Stimulated activated naive CD8-positive, alpha-beta T cell treated with anti-CD3 and anti-CD28 coated beads, Interleukin-15, Interleukin-2, amounts not matched to agents 100 U/mL and 50 U/mL, for 24 hours (primary cell): ENCODE measurements at regions not wholly inside any gene's neighbourhood (a gene's known extent, or its start where the extent isn't known, plus 50 kb on each side); places are given as distances from the start of the nearest gene placed in this dataset.
"Not testable (repeated sequence)": the region's sequence is repeated elsewhere in the genome, so short reads cannot be mapped to it uniquely, and the experiment has no call there.

Source experiments
- ATAC-seq: fragments of 150-1000 bp; cut with Tn5 transposase; one replicate; pipeline ENCODE4 v1.10.0; 2021
- DNase-seq: peaks from one replicate; pipeline ENCODE4 v3.0.0; 2021

- DNase-seq (no peak), ATAC-seq (no peak)
These were observed 1454.3 kb downstream of the FSTL5 start for GRCh38 chr4:160709546-160709945.

GRCh38 chr4:160716551-160716950 lies 1447.2 kb downstream of the FSTL5 start:
- DNase-seq = no peak
- no peak for ATAC-seq

GRCh38 chr4:160717848-160718247 lies 1446.0 kb downstream of the FSTL5 start:
- no peak for DNase-seq
- ATAC-seq = no peak

GRCh38 chr4:160724063-160724462 lies 1439.7 kb downstream of the FSTL5 start:
- no peak for DNase-seq
- no peak for ATAC-seq

GRCh38 chr4:160745126-160745525 lies 1418.7 kb downstream of the FSTL5 start:
- DNase-seq (no peak), ATAC-seq (no peak)

- not testable (repeated sequence) for DNase-seq, ATAC-seq
These were observed 1417.2 kb downstream of the FSTL5 start for GRCh38 chr4:160746585-160746984.

- ATAC-seq (no peak), DNase-seq (no peak)
These were observed 1391.1 kb downstream of the FSTL5 start for GRCh38 chr4:160772668-160773067.

- ATAC-seq = no peak
- DNase-seq = no peak
These were observed 1368.6 kb downstream of the FSTL5 start for GRCh38 chr4:160795216-160795615.

GRCh38 chr4:160808174-160808573 lies 1355.6 kb downstream of the FSTL5 start:
- DNase-seq = no peak
- no peak for ATAC-seq

- DNase-seq (no peak), ATAC-seq (no peak)
These were observed 1354.2 kb downstream of the FSTL5 start for GRCh38 chr4:160809576-160809975.

GRCh38 chr4:160810424-160810823 lies 1353.4 kb downstream of the FSTL5 start:
- ATAC-seq = no peak
- no peak for DNase-seq

- DNase-seq = no peak
- no peak for ATAC-seq
These were observed 1352.9 kb downstream of the FSTL5 start for GRCh38 chr4:160810941-160811340.

GRCh38 chr4:160811956-160812355 lies 1351.8 kb downstream of the FSTL5 start:
- ATAC-seq (no peak), DNase-seq (no peak)

- no peak for DNase-seq
- no peak for ATAC-seq
These were observed 1349.1 kb downstream of the FSTL5 start for GRCh38 chr4:160814726-160815125.

GRCh38 chr4:160818571-160818970 lies 1345.2 kb downstream of the FSTL5 start:
- no peak for ATAC-seq
- no peak for DNase-seq

- ATAC-seq = no peak
- DNase-seq = no peak
These were observed 1344.0 kb downstream of the FSTL5 start for GRCh38 chr4:160819791-160820190.

- ATAC-seq (no peak), DNase-seq (no peak)
These were observed 1339.3 kb downstream of the FSTL5 start for GRCh38 chr4:160824481-160824880.

- DNase-seq (no peak), ATAC-seq (no peak)
These were observed 1338.0 kb downstream of the FSTL5 start for GRCh38 chr4:160825644-160826338.

- no peak for DNase-seq
- no peak for ATAC-seq
These were observed 1337.5 kb downstream of the FSTL5 start for GRCh38 chr4:160826339-160826679.

- ATAC-seq (no peak), DNase-seq (no peak)
These were observed 1332.5 kb downstream of the FSTL5 start for GRCh38 chr4:160831165-160831922.

GRCh38 chr4:160835789-160836188 lies 1328.0 kb downstream of the FSTL5 start:
- DNase-seq (no peak), ATAC-seq (no peak)

- DNase-seq = no peak
- ATAC-seq = no peak
These were observed 1327.4 kb downstream of the FSTL5 start for GRCh38 chr4:160836431-160836830.

- DNase-seq (no peak), ATAC-seq (no peak)
These were observed 1317.7 kb downstream of the FSTL5 start for GRCh38 chr4:160846121-160846520.

GRCh38 chr4:160847228-160847627 lies 1316.6 kb downstream of the FSTL5 start:
- no peak for DNase-seq
- no peak for ATAC-seq
